WI38 (cell line): ENCODE measurements at regions not wholly inside any gene's neighbourhood (a gene's known extent, or its start where the extent isn't known, plus 50 kb on each side); places are given as distances from the start of the nearest gene placed in this dataset.

Experiments used
- H3K4me3 ChIP-seq: 2 replicates; pipeline ENCODE4 v1.5.1; 2011; ENCODE audit warnings: low read depth, mild to moderate bottlenecking, control low read depth, low read length
- TF ChIP-seq, protein P1 (sequence below): IDR thresholded peaks from 2 replicates; pipeline ENCODE4 v1.5.1; 2012; ENCODE audit warnings: low read depth, mild to moderate bottlenecking, control low read depth, low read length

DNA sequence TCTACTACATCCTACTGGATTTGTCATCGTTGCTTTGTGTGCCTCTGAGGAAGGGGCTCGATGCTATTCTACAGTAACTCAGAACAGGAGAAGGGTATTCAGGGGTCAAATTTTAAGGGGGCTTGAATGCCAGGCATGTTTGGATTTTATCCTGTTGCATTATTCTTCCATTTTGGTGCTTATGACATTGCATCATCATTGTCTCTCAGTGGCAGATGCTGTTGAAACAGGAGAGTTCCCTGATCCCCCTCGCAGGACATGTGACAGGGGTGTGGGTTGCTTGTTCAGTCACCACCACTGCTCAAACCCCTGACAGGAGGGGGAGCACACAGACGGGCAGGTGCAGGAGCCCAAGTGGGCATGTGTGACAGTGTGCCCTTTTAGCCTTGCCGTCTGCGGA, 156.7 kb downstream of the SLC4A3 start:
- TF ChIP-seq, protein P1, sequence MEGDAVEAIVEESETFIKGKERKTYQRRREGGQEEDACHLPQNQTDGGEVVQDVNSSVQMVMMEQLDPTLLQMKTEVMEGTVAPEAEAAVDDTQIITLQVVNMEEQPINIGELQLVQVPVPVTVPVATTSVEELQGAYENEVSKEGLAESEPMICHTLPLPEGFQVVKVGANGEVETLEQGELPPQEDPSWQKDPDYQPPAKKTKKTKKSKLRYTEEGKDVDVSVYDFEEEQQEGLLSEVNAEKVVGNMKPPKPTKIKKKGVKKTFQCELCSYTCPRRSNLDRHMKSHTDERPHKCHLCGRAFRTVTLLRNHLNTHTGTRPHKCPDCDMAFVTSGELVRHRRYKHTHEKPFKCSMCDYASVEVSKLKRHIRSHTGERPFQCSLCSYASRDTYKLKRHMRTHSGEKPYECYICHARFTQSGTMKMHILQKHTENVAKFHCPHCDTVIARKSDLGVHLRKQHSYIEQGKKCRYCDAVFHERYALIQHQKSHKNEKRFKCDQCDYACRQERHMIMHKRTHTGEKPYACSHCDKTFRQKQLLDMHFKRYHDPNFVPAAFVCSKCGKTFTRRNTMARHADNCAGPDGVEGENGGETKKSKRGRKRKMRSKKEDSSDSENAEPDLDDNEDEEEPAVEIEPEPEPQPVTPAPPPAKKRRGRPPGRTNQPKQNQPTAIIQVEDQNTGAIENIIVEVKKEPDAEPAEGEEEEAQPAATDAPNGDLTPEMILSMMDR: no peak

DNA sequence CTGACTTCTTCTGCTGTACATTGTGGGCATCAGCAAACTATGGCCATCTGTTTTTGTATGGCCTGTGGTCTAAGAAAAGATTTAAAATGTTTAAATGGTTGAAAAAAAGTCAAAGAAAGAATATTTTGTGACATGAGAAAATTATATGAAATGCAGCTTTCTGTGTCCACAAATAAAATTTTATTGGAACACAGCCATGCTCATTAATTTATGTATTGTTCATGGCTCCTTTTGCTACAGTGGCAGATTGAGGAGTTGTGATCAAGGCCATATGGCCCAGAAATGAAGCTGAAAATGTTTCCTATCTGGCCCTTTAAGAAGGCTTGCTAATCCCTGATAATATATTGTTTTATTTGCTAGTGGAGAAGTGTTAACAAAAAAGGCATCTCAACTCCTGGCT, 162.0 kb downstream of the SLC4A3 start:
- TF ChIP-seq, protein P1: no peak
- H3K4me3 ChIP-seq: no peak overlapping the region

More for the DNA sequence above, 156.7 kb downstream of the SLC4A3 start:
- H3K4me3 ChIP-seq: no peak overlapping the region

DNA sequence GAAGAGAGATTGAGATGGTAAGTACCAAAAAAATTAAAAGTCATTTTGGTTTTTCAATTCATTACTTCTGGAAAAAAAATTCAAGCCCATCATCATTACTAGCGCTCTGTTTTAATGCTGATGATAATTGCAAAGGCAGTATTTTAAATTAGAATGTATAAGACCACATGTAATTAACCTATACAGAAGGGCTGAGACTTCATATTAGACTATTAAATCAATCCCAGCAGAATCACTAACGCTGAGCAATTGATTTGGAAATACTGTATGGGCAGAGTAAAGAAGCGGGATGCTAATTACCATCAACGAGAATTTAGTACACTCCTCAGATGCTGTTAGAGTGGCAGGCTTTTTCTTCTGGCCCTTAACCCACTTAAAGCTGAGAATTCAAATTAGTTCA, 165.0 kb downstream of the SLC4A3 start:
- TF ChIP-seq, protein P1: no peak
- H3K4me3 ChIP-seq: no peak overlapping the region

DNA sequence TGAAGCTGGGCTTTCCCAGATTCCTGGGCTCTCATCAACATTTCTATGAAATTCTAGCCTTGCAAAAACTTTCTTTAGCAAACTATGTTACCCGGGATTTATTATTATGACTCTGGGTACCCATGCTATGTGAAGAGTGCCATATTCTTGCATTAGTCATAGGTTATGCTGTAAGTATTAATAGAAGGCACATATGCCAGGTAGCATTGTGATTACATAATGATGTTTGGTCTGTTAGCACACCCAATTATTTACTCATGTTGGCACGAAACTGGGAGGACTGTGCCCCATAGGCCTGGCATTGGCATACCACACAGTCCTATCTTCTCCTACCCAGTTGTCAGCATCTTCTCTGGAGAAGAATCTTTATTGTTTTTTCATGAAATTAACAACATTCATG, 171.0 kb downstream of the SLC4A3 start:
- TF ChIP-seq, protein P1: no peak
- H3K4me3 ChIP-seq: no peak overlapping the region

DNA sequence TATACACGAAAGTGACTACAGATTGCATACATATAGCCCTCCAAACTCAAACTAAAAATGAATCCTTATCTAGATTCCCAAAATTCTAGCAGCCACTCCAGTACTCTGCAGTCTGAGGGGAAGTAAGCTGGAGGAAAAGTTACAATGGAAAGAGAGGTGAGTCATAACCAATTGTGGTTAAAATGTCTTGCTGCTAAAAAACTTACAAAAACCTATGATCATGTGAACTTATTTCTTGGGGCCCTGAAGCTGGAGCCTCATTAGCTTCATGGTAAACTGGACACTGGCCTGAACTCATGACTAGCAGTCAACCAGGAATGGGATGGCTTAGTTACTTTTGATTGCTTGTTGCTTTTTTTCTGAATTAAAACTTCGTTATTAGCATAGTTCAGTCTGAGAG, 175.9 kb downstream of the SLC4A3 start:
- H3K4me3 ChIP-seq: no peak overlapping the region
- TF ChIP-seq, protein P1: no peak

DNA sequence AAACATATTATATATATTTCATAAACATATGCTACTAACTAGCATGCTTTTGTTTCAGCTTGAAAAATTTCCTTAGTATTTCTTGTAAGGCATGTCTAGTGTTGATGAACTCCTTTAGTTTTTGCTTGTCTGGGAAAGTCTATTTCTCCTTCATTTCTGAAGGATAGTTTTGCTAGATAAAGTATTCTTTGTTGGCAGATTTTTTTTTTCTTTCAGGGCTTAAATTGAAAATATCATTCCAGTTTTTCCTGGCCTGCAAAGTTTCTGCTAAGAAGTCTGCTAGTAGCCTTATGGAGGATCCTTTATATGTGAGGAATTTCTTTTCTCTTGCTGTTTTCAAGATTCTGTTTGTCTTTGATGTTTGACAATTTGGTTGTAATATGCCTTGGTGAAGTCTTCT, 183.5 kb downstream of the SLC4A3 start:
- TF ChIP-seq, protein P1: no peak
- H3K4me3 ChIP-seq: no peak overlapping the region

DNA sequence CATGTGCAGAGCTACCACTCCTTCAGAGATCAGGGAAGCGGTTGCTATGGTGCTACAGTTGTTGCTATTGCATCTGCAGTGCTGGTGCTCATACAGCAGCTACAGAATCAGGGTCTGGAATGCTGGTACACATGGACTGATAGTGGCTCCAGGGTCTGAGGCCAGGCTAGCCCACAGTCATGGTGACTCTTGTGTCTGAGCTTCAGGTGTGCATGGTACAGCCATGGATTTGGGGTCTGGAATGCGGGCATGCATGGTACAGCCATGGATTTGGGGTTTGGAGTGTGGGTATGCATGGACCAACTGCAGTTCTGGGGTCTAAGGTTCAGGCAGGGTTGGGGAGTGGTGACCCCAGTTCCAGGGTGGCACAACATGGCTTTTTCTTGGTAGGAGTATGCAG, 185.2 kb downstream of the SLC4A3 start:
- no peak overlapping the region for H3K4me3 ChIP-seq
- TF ChIP-seq, protein P1: no peak
